Activated CD4-positive, alpha-beta T cell treated with anti-CD3 and anti-CD28 coated beads, Interleukin-10, Interleukin-2, amounts not matched to agents 100 ng/mL and 50 ng/mL, durations not matched to agents 16 hours and 8 hours (primary cell): ENCODE measurements at regions not wholly inside any gene's neighbourhood (a gene's known extent, or its start where the extent isn't known, plus 50 kb on each side); places are given as distances from the start of the nearest gene placed in this dataset.
"Not testable (repeated sequence)": the region's sequence is repeated elsewhere in the genome, so short reads cannot be mapped to it uniquely, and the experiment has no call there.

Experiments
- DNase-seq: peaks from one replicate; pipeline ENCODE4 v3.0.0-alpha.2; 2020

DNA sequence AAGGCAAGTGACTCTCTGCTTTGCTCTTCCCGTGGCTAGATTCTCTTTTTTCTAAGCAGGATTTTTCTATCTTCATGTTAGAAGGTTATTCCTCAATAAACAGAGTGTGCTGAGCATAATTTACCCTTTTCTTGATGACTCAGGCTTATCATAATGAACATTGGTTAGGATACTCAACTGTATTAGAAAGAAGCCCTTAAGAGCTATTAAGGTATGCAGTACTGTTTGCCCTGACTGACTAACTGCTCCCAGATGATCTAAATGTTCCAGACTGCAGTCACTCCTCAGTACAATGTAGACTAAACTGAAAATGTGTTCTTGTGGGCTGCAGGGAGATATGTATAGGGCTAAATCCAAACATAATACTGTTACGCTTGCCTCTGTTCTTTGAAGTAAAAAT, 687.8 kb downstream of the NUP35 start:
- no peak for DNase-seq

GRCh38 chr2:183825710-183826109, 701.5 kb downstream of the NUP35 start:
- no peak for DNase-seq

DNA sequence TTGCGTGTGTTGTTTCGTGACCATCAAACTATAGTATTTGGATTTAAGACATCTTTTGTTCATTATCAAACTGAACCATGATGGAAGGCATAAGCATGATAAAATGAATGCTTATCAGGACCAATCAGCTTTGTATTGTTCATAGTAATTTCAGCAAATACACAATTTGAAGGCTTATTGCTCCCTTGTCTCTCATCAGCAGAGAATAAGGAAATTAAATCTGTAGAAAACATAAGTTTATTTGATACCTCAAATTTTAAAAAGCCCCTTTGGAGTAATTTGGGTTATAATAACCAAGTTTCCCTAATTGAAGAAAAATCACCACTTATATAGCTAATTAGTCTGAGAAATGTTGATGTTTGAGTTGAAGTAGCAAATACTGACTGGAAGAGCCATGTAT, 705.7 kb downstream of the NUP35 start:
- no peak for DNase-seq

DNA sequence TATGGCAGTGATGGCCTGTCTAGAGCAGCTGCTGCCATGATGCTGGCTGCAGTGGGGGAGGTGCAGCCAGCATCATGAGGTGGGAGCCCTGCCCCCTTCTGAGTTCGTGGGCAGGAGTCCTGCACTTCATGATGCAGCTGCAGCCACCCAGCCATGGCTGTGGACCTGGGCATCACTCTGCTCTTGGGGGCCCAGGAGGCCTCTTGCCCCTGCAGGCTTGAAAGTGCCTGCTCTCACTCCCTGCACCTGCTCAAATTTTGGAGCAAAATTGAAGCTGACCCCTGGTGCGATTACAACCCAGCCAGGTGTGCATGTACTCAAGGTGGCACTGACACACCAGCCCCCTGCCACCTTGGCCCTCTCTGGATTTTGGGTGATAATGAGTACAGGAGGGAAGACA, 712.9 kb downstream of the NUP35 start:
- no peak for DNase-seq

DNA sequence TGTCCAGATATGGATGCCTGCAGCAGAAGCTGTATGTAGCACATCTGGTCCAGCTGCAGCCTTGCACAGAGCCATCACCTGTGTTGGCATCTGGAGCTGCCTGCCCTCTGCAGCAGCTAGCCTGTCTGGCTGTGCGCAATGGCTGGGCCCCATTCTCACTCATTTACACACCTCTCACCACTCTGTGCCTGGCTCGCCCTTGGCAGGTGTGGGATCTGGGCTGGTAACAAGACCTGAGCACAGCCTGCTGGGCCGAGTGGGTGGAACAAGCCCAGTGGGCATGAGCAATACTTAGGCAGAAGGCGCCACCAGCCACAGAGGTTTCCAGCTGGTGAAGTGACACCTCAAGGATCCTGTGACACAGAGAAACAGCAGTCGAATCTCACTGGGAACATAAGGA, 714.1 kb downstream of the NUP35 start:
- DNase-seq = no peak

GRCh38 chr2:183840061-183840584, 715.9 kb downstream of the NUP35 start:
- DNase-seq = no peak

- not testable (repeated sequence) for DNase-seq
Observed at GRCh38 chr2:183849826-183850225, 725.6 kb downstream of the NUP35 start.

DNA sequence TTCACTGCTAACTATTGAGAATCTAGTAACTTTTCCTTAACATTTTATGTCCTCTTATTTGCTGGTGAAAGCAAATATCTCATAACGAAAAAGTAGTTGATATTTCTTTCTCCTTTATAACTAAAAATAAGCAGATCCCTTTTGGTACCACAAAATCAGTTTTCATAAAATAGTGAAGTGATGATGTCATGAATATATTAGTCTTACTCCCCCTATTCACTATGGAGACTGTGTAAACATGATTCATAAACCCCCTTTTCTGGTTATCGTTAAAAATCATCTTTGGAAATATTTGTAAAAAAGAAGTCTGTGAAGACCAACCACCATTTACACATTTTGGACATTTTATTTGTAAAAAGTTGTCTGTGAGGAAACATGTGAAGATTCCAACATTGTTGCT, 734.9 kb downstream of the NUP35 start:
- DNase-seq = no peak

DNA sequence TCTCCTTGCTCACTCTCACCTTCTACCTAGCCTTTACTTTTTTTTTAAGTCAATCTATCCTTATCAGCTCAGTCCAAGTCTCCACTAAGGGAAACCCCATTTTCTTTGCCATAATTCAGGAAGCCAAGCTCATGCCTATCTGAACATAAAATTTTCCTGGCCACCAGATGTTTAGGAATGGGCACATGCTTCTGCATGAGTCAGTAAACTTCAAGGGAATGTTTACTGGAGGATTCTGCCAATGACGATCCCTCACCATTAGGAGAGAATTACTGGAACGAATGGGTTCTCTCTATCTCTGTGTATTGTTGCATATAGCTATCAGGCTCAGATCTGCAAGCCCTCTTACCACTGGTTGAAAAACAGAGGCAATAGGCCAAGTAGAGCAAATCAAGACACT, 731.7 kb upstream of the ZNF804A start:
- no peak for DNase-seq

DNA sequence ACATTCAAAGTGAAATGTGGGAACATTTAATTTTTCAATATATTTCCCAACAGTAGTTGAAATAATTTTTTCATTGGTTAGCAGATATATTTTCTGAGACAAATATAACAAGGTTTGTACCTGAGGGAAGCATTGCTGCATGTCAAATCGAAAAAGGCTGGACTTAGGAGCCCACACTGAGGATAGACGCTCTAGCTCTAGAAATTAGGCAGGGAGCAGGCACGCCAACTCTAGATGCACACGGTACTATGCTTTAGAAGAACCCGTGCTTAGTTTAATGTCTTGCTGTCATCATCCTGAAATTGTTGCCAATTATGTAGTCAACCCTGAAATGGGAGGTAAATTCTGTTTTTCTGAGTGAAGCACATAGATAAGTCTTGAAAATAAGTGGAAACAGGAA, 731.1 kb upstream of the ZNF804A start:
- DNase-seq = no peak

DNA sequence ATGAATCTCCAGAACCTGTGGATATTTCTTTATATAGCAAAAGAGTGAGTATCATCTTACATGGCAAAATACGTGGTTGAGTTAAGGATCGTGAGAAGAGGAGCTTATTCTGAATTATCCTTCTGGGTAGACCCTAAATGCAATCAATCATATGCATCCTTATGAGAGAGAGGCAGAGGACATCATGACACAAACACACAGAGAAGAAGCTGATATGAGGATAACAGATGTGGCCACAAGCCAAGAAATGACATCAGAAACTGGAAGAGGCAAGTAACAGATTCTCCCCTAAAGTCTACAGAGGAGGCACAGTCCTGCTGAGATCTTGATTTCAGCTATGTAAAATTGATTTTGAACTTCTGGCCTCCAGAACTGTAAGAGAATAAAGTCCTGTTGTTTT, 730.2 kb upstream of the ZNF804A start:
- no peak for DNase-seq

DNA sequence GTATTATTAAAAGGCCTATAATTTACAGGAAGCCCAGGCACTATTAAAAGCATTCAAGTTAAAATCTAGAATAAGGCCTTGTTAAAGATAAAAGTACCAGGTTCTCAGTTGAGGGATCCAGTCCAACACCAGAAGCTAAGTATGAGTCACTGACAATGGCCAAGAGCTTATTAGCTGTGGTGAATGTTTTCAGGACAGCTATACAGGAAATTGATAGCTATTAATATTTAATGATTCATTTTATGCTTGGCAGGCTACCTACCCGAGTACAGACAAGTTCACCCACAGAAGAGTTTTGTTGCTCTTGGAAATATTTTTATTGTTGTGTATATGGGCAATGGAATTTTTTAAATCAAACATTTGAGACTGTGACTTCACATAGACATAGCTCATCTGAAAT, 729.6 kb upstream of the ZNF804A start:
- DNase-seq = no peak

GRCh38 chr2:183872131-183872530, 726.2 kb upstream of the ZNF804A start:
- no peak for DNase-seq

GRCh38 chr2:183881978-183882377, 716.4 kb upstream of the ZNF804A start:
- no peak for DNase-seq

- DNase-seq = no peak
Observed at GRCh38 chr2:183892315-183892941, 705.9 kb upstream of the ZNF804A start.

GRCh38 chr2:183898641-183899040, 699.7 kb upstream of the ZNF804A start:
- no peak for DNase-seq

GRCh38 chr2:183901931-183902330, 696.4 kb upstream of the ZNF804A start:
- no peak for DNase-seq

DNA sequence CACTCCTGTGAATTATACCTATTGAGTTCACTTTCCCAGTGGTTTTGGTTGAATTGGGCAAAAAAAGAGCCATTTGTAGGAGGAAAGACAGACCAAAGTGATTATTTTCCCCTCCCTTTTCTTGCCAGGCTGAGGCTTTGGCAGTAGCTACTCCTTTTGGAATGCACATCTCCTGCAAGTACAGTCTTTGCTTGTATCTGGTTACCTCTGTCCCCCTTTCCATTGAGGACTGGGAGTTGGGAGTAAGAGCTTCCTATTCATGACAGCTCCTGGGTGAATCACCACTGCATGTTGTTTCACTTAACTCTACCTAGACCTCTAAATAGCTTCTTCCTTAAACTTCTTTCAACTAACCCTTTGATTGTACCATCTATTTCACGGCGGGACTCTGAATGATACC, 695.3 kb upstream of the ZNF804A start:
- DNase-seq = no peak

GRCh38 chr2:183916041-183916440, 682.3 kb upstream of the ZNF804A start:
- not testable (repeated sequence) for DNase-seq

- DNase-seq = no peak
Observed at GRCh38 chr2:183919167-183919566, 679.2 kb upstream of the ZNF804A start.

- no peak for DNase-seq
Observed at GRCh38 chr2:183919926-183920325, 678.4 kb upstream of the ZNF804A start.

DNA sequence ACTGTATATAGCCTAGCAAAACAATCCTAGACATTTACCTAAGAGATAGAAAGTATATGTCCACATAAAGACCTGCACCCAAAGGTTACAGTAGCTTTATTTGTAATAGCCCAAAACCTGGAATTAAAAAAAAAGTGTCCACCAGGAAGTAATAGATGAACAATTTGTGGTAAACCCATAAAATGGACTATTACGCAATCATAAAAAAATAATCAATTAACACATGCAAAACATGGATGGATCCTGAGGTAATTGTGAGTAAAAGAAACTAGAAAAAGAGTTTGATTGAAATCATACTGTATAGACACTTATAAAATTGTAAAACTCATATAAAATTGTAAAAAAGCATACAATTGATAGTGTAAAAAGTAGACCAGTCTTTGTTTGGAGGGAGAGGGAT, 673.0 kb upstream of the ZNF804A start:
- no peak for DNase-seq

DNA sequence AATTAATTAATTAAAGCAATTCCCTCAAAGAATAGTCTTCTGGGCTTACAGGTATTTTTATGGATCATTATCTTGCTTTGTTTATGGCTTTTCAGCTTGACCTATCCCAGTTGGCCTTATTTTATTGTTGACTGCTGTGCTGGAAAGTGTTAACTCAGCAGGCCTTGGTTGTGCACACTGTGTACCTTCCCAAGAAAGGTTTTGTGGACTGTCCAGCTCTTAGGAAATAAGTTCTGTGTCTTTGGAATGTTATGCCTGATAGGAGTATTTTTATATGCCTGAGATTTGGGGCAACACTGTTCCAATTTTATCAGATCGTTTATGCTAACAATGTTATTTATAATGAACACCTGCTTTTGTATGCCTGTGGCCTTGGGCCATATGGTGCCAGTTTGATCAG, 671.9 kb upstream of the ZNF804A start:
- no peak for DNase-seq

GRCh38 chr2:183927406-183928325, 670.7 kb upstream of the ZNF804A start:
- DNase-seq = no peak
